ENCODE measurements at regions not wholly inside any gene's neighbourhood (a gene's known extent, or its start where the extent isn't known, plus 50 kb on each side); places are given as distances from the start of the nearest gene placed in this dataset.

- TF ChIP-seq CTCF (IDR thresholded peaks at IDR 0.05) (no peak), POLR2AphosphoS5 (IDR thresholded peaks at IDR 0.05; ENCODE audit: low read depth, low read length) (no peak)
Observed at GRCh38 chr5:87182649-87183048, 85.0 kb upstream of the RASA1 start.
